Right lobe of liver (tissue), 4 donors: ENCODE measurements at regions not wholly inside any gene's neighbourhood (a gene's known extent, or its start where the extent isn't known, plus 50 kb on each side); places are given as distances from the start of the nearest gene placed in this dataset.

Experiments used
- POLR2A ChIP-seq: fragments of 450-650 bp; IDR thresholded peaks from one replicate; pipeline ENCODE4 v1.6.1; 2017; ENCODE audit warnings: antibody characterized with exemption, mild to moderate bottlenecking
- TF ChIP-seq, protein P1 (sequence below), 4 donors: fragments of 200-600 bp in 3 of 4; fragments of 450-650 bp in 1 of 4; IDR thresholded peaks; one replicate each; pipeline versions ENCODE4 v1.5.1 to v1.8.0; 2016 to 2022; ENCODE audit warnings: antibody characterized with exemption in 4 of 4, mild to moderate bottlenecking in 2 of 4
- donor health status: DM: no; HTN: no; CAD: no.
- donor health status: DM: no; HTN: no; CAD: no.
- donor health status: DM: no; HTN: yes; CAD: no.

DNA sequence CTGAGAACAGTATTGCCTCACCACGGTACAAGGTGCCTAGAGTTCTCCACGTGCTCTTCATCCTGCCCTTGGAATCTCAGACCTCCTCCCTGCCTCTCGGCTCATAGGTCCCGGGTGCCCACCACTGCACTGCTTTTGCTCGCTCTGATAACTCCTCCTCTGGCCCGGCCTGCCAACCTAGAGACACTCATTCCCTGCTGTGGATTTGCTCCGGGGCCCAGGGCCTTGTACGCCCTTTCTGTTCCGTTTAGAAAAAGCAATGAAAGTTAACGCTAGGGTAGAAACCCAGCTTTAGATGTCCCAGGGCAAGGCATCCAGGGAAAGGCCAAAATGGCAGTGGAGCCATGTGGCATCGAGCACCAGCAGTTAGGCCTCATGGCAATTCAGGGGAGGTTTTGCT, 253.9 kb downstream of the VAPA start:
- TF ChIP-seq POLR2A = no peak
- TF ChIP-seq, protein P1, sequence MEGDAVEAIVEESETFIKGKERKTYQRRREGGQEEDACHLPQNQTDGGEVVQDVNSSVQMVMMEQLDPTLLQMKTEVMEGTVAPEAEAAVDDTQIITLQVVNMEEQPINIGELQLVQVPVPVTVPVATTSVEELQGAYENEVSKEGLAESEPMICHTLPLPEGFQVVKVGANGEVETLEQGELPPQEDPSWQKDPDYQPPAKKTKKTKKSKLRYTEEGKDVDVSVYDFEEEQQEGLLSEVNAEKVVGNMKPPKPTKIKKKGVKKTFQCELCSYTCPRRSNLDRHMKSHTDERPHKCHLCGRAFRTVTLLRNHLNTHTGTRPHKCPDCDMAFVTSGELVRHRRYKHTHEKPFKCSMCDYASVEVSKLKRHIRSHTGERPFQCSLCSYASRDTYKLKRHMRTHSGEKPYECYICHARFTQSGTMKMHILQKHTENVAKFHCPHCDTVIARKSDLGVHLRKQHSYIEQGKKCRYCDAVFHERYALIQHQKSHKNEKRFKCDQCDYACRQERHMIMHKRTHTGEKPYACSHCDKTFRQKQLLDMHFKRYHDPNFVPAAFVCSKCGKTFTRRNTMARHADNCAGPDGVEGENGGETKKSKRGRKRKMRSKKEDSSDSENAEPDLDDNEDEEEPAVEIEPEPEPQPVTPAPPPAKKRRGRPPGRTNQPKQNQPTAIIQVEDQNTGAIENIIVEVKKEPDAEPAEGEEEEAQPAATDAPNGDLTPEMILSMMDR (IDR thresholded peaks at IDR 0.05) = no peak
